IMR-90 (cell line): ENCODE measurements at regions not wholly inside any gene's neighbourhood (a gene's known extent, or its start where the extent isn't known, plus 50 kb on each side); places are given as distances from the start of the nearest gene placed in this dataset.

Experiments
- ATAC-seq: fragments of 200-7000 bp; cut with Tn5 transposase; 2 replicates; pipeline ENCODE4 v1.9.1; 2020; ENCODE audit warnings: low read depth, mild to moderate bottlenecking, moderate library complexity
- BruUV-seq: library from RNA; stranded (reverse); fragments of 400-500 nt; replicated peaks from 2 replicates; lab custom pipeline; 2021; lab: Mats Ljungman, UMichigan
- CTCF ChIA-PET: fragments of 300-600 bp; formaldehyde crosslinking; extraction: SDS; loops from one replicate; lab custom pipeline; 2021; ENCODE audit warnings: antibody characterized with exemption; lab: Yijun Ruan, JAX
- POLR2A ChIA-PET: fragments of 300-600 bp; sonication (Branson Sonifier 250); formaldehyde crosslinking; loops from one replicate; lab custom pipeline; 2022; ENCODE audit warnings: antibody characterized with exemption; ENCODE audit not compliant: unreplicated experiment; lab: Charles Lee
- DNase-seq: peaks from one replicate; pipeline ENCODE4 v3.0.0; 2013
- H2AFZ ChIP-seq: replicated peaks from 2 replicates; pipeline ENCODE3; 2013; ENCODE audit warnings: low read length, mild to moderate bottlenecking; ENCODE audit not compliant: poor library complexity
- H2AK5ac ChIP-seq: 2 replicates; pipeline ENCODE4 v1.6.1; 2013; ENCODE audit warnings: low read depth, low read length, inconsistent platforms
- H2AK9ac ChIP-seq: replicated peaks from 2 replicates; pipeline ENCODE3; 2013; ENCODE audit warnings: mild to moderate bottlenecking, low read depth, low read length, moderate library complexity; ENCODE audit not compliant: poor library complexity
- H2BK120ac ChIP-seq: 2 replicates; pipeline ENCODE4 v1.6.1; 2013; ENCODE audit warnings: low read depth, low read length, inconsistent platforms
- H2BK15ac ChIP-seq: 3 replicates; pipeline ENCODE4 v1.6.1; 2013; ENCODE audit warnings: low read depth, low read length, inconsistent platforms
- H2BK20ac ChIP-seq: 2 replicates; pipeline ENCODE4 v1.6.1; 2013; ENCODE audit warnings: low read depth, mild to moderate bottlenecking, inconsistent platforms, low read length, moderate library complexity
- H2BK5ac ChIP-seq: 2 replicates; pipeline ENCODE4 v1.6.1; 2013; ENCODE audit warnings: mild to moderate bottlenecking, low read depth, low read length, inconsistent platforms; ENCODE audit not compliant: poor library complexity, severe bottlenecking
- H3K14ac ChIP-seq: replicated peaks from 2 replicates; pipeline ENCODE4 v1.6.1; 2013; ENCODE audit warnings: low read depth, low read length, inconsistent platforms
- H3K18ac ChIP-seq: 2 replicates; pipeline ENCODE4 v1.6.1; 2013; ENCODE audit warnings: low read depth, low read length, control low read depth
- H3K23ac ChIP-seq: 2 replicates; pipeline ENCODE4 v1.6.1; 2013; ENCODE audit warnings: low read depth, low read length, inconsistent platforms
- H3K27ac ChIP-seq: 2 replicates; pipeline ENCODE4 v1.5.1; 2013; ENCODE audit warnings: mild to moderate bottlenecking, control low read depth, low read length; ENCODE audit not compliant: insufficient read depth
- H3K27me3 ChIP-seq: 2 replicates; pipeline ENCODE4 v1.6.1; 2013; ENCODE audit warnings: low read length; ENCODE audit not compliant: control insufficient read depth, insufficient read depth
- H3K36me3 ChIP-seq: 2 replicates; pipeline ENCODE4 v1.6.1; 2013; ENCODE audit warnings: low read length, mixed read lengths; ENCODE audit not compliant: control insufficient read depth, insufficient read depth
- H3K4ac ChIP-seq: 2 replicates; pipeline ENCODE4 v1.6.1; 2013; ENCODE audit warnings: low read depth, low read length, inconsistent platforms
- H3K4me1 ChIP-seq: 2 replicates; pipeline ENCODE4 v1.6.1; 2013; ENCODE audit warnings: low read length, mixed read lengths; ENCODE audit not compliant: control insufficient read depth, insufficient read depth
- H3K4me2 ChIP-seq: 2 replicates; pipeline ENCODE4 v1.6.1; 2013; ENCODE audit warnings: low read depth, mild to moderate bottlenecking, control low read depth, low read length, moderate library complexity
- H3K4me3 ChIP-seq: 2 replicates; pipeline ENCODE4 v1.5.1; 2013; ENCODE audit warnings: low read depth, mild to moderate bottlenecking, control low read depth, low read length, moderate library complexity; ENCODE audit not compliant: insufficient read depth
- H3K56ac ChIP-seq: 2 replicates; pipeline ENCODE4 v1.6.1; 2013; ENCODE audit warnings: low read length, inconsistent platforms; ENCODE audit not compliant: insufficient read depth; ENCODE audit errors: extremely low read depth
- H3K79me1 ChIP-seq, 2 experiments: 2 replicates each; pipeline ENCODE4 v1.6.1; 2013; ENCODE audit warnings: low read length in 2 of 2, inconsistent platforms in 1 of 2, low read depth in 1 of 2
- H3K9ac ChIP-seq: 2 replicates; pipeline ENCODE4 v1.6.1; 2013; ENCODE audit warnings: low read depth, low read length, control low read depth
- H3K9me1 ChIP-seq: 2 replicates; pipeline ENCODE4 v1.6.1; 2013; ENCODE audit warnings: low read length, inconsistent platforms; ENCODE audit not compliant: insufficient read depth
- H3K9me3 ChIP-seq: 2 replicates; pipeline ENCODE4 v1.6.1; 2013; ENCODE audit warnings: low read length; ENCODE audit not compliant: control insufficient read depth, insufficient read depth
- H4K20me1 ChIP-seq: 2 replicates; pipeline ENCODE4 v1.6.1; 2013; ENCODE audit warnings: low read length, inconsistent platforms; ENCODE audit not compliant: insufficient read depth
- H4K5ac ChIP-seq: 2 replicates; pipeline ENCODE4 v1.6.1; 2013; ENCODE audit warnings: mild to moderate bottlenecking, low read depth, low read length, control low read depth
- H4K8ac ChIP-seq, 2 experiments: 2 replicates each; pipeline ENCODE4 v1.6.1; 2013; ENCODE audit warnings: low read depth in 2 of 2, low read length in 2 of 2, control low read depth in 1 of 2, inconsistent platforms in 1 of 2
- H4K91ac ChIP-seq: 2 replicates; pipeline ENCODE4 v1.6.1; 2013; ENCODE audit warnings: low read depth, low read length, inconsistent platforms; ENCODE audit not compliant: insufficient read depth
- BHLHE40 ChIP-seq: fragments of 150-350 bp; IDR thresholded peaks from 2 replicates; pipeline ENCODE4 v1.6.1; 2016; ENCODE audit warnings: mild to moderate bottlenecking, low read depth, low read length
- CEBPB ChIP-seq: IDR thresholded peaks from 2 replicates; pipeline ENCODE4 v1.6.1; 2012; ENCODE audit warnings: low read depth, low read length, improper control_type of control experiment
- CHD1 ChIP-seq: IDR thresholded peaks from 2 replicates; pipeline ENCODE4 v1.6.1; 2012; ENCODE audit warnings: low read depth, low read length, improper control_type of control experiment
- FOS ChIP-seq: fragments of 150-350 bp; IDR thresholded peaks from 2 replicates; pipeline ENCODE4 v1.6.1; 2016; ENCODE audit warnings: low read depth, low read length
- MAFK ChIP-seq: IDR thresholded peaks from 2 replicates; pipeline ENCODE4 v1.6.1; 2012; ENCODE audit warnings: low read depth, low read length, improper control_type of control experiment
- MAZ ChIP-seq: IDR thresholded peaks from 2 replicates; pipeline ENCODE4 v1.6.1; 2012; ENCODE audit warnings: low read depth, mild to moderate bottlenecking, low read length, improper control_type of control experiment, moderate library complexity, borderline replicate concordance
- MXI1 ChIP-seq: IDR thresholded peaks from 2 replicates; pipeline ENCODE4 v1.6.1; 2012; ENCODE audit warnings: low read depth, mild to moderate bottlenecking, low read length, moderate library complexity, borderline replicate concordance
- NFE2L2 ChIP-seq: fragments of 150-350 bp; IDR thresholded peaks from 2 replicates; pipeline ENCODE4 v1.6.1; 2016; ENCODE audit warnings: low read depth, mild to moderate bottlenecking, low read length
- POLR2A ChIP-seq: IDR thresholded peaks from 2 replicates; pipeline ENCODE4 v1.6.1; 2012; ENCODE audit warnings: mild to moderate bottlenecking, low read depth, low read length
- RAD21 ChIP-seq: IDR thresholded peaks from 2 replicates; pipeline ENCODE4 v1.6.1; 2012; ENCODE audit warnings: low read length, improper control_type of control experiment
- RCOR1 ChIP-seq: IDR thresholded peaks from 2 replicates; pipeline ENCODE4 v1.6.1; 2012; ENCODE audit warnings: mild to moderate bottlenecking, low read length, improper control_type of control experiment; ENCODE audit not compliant: insufficient replicate concordance
- RFX5 ChIP-seq: IDR thresholded peaks from 2 replicates; pipeline ENCODE4 v1.8.0; 2012; ENCODE audit warnings: low read depth, mild to moderate bottlenecking, low read length, moderate library complexity
- SMC3 ChIP-seq: fragments of 150-350 bp; IDR thresholded peaks from 2 replicates; pipeline ENCODE4 v1.6.1; 2016; ENCODE audit warnings: low read depth, mild to moderate bottlenecking, antibody characterized with exemption, low read length, moderate library complexity
- WGBS, 2 experiments: methylation state at CpG; one replicate each; pipeline versions ENCODE4 v1.1.5 to v1.1.7; 2013; ENCODE audit warnings: missing lambda C conversion rate in 2 of 2; ENCODE audit not compliant: insufficient read length in 1 of 2; ENCODE audit errors: extremely low coverage in 2 of 2; 5-methylcytosine and 5-hydroxymethylcytosine counted together
- dilution Hi-C: fragments of 300-500 bp; cut with HindIII; formaldehyde crosslinking; loops from one replicate; pipeline ENCODE4 v1.14.3; 2018; ENCODE audit warnings: low sequenced_read_pairs; ENCODE audit not compliant: unreplicated experiment
- in situ Hi-C: fragments of 300-500 bp; cut with MboI; formaldehyde crosslinking; loops from 3 replicates; pipeline ENCODE4 v1.14.3; 2019; ENCODE audit warnings: low sequenced_read_pairs, inconsistent platforms, mixed read lengths
- intact Hi-C: fragments of 100-400 bp; cut with micrococcal nuclease; formaldehyde crosslinking; loops from 2 replicates; pipeline ENCODE4 v1.10.0; 2022
- TF ChIP-seq, protein P1 (sequence below): conservative IDR thresholded peaks from 2 replicates; pipeline ENCODE4 v1.5.1; 2012; ENCODE audit warnings: mild to moderate bottlenecking, low read depth, low read length, improper control_type of control experiment
- TF ChIP-seq, protein P2 (sequence below): fragments of 150-350 bp; IDR thresholded peaks from 2 replicates; pipeline ENCODE4 v1.6.1; 2016; ENCODE audit warnings: low read depth, mild to moderate bottlenecking, low read length, moderate library complexity, borderline replicate concordance
- TF ChIP-seq, protein P3 (sequence below): fragments of 150-350 bp; IDR thresholded peaks from 2 replicates; pipeline ENCODE4 v1.6.1; 2017; ENCODE audit warnings: mild to moderate bottlenecking, antibody characterized with exemption, low read length, low read depth

DNA sequence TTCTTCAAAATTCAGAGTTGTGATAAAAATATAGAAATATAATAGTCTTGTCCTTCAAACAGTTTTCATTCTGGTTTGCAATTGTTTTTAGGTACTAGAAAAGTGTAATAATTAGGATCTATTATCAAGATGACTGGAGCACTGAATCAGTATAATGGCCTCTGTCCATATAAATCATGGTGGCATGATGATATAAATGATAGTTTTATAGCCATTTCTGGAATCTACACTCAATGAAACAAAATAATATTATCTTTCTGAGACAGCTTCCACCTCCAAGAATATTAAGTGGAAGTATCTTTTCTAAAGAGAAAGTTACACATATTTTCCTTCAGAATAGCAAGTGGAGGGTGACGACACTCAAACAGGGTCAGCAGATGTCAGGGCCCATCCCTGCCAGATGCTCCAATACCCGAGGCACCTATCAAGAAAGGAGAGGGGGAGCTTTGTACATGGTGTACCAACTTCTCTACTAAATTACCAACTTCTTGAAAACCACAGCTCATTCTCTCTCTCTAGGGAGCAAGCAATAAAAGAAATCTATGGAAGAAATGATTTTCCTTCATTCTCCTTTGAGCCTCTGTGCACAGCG is 882.7 kb upstream of the CHAC2 start:
- Histone ChIP-seq H3K36me3 (no peaks in the 10 kb centered on the region), H3K9me1 (peaks cover 4% of the 10 kb centered on the region; the same call in 1 of the 2 replicates), H3K9ac (no peak overlapping the region), H3K4ac (no peak overlapping the region), H2BK120ac (no peak overlapping the region; the same call in 1 of the 2 replicates), H4K8ac (no peak overlapping the region), H2BK20ac (no peak overlapping the region), H3K79me1 (no peaks in the 10 kb centered on the region), H3K4me1 (peaks cover 8% of the 10 kb centered on the region; the same call in 1 of the 2 replicates), H3K18ac (0 out of 2 replicates have a peak overlapping the region, but pooled peaks have one; percentile 63), H2BK15ac (no peak overlapping the region), H3K23ac (no peak overlapping the region), H3K9me3 (no peaks in the 10 kb centered on the region), H4K20me1 (no peaks in the 10 kb centered on the region), H3K4me2 (no peak overlapping the region), H3K27me3 (no peaks in the 10 kb centered on the region), H3K14ac (no peak overlapping the region), H2AK5ac (no peak overlapping the region), H3K27ac (no peak overlapping the region), H2BK5ac (no peak overlapping the region), H4K91ac (no peak overlapping the region), H3K56ac (no peak overlapping the region), H2AFZ (no peak overlapping the region), H2AK9ac (no peak overlapping the region), H4K5ac (no peak overlapping the region), H3K4me3 (no peak overlapping the region)
- DNase-seq (no peak), ATAC-seq (no peak)
- intact Hi-C loops (no loop called here), in situ Hi-C loops (no loop called here), dilution Hi-C loops (no loop called here)
- WGBS, 2 experiments: no CpG with 5 or more reads among the region's 3 CpGs
- no TSS peak for BruUV-seq
- CTCF ChIA-PET: no interaction called here
- no peak for TF ChIP-seq POLR2A
- TF ChIP-seq MXI1: no peak
- no peak for TF ChIP-seq RCOR1
- TF ChIP-seq, protein P1, sequence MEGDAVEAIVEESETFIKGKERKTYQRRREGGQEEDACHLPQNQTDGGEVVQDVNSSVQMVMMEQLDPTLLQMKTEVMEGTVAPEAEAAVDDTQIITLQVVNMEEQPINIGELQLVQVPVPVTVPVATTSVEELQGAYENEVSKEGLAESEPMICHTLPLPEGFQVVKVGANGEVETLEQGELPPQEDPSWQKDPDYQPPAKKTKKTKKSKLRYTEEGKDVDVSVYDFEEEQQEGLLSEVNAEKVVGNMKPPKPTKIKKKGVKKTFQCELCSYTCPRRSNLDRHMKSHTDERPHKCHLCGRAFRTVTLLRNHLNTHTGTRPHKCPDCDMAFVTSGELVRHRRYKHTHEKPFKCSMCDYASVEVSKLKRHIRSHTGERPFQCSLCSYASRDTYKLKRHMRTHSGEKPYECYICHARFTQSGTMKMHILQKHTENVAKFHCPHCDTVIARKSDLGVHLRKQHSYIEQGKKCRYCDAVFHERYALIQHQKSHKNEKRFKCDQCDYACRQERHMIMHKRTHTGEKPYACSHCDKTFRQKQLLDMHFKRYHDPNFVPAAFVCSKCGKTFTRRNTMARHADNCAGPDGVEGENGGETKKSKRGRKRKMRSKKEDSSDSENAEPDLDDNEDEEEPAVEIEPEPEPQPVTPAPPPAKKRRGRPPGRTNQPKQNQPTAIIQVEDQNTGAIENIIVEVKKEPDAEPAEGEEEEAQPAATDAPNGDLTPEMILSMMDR: no peak
- no peak for TF ChIP-seq FOS
- TF ChIP-seq NFE2L2: no peak
- no peak for TF ChIP-seq RFX5
- no peak for TF ChIP-seq CHD1
- TF ChIP-seq BHLHE40: no peak
- TF ChIP-seq MAFK: no peak
- TF ChIP-seq MAZ: no peak
- TF ChIP-seq CEBPB: no peak
- TF ChIP-seq RAD21: no peak
- TF ChIP-seq, protein P2, sequence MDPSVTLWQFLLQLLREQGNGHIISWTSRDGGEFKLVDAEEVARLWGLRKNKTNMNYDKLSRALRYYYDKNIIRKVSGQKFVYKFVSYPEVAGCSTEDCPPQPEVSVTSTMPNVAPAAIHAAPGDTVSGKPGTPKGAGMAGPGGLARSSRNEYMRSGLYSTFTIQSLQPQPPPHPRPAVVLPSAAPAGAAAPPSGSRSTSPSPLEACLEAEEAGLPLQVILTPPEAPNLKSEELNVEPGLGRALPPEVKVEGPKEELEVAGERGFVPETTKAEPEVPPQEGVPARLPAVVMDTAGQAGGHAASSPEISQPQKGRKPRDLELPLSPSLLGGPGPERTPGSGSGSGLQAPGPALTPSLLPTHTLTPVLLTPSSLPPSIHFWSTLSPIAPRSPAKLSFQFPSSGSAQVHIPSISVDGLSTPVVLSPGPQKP: no peak
- TF ChIP-seq, protein P3, sequence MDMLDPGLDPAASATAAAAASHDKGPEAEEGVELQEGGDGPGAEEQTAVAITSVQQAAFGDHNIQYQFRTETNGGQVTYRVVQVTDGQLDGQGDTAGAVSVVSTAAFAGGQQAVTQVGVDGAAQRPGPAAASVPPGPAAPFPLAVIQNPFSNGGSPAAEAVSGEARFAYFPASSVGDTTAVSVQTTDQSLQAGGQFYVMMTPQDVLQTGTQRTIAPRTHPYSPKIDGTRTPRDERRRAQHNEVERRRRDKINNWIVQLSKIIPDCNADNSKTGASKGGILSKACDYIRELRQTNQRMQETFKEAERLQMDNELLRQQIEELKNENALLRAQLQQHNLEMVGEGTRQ: no peak
- TF ChIP-seq SMC3: no peak
- POLR2A ChIA-PET: no interaction called here
